Amygdala (tissue), 56 donors: ENCODE measurements at regions not wholly inside any gene's neighbourhood (a gene's known extent, or its start where the extent isn't known, plus 50 kb on each side); places are given as distances from the start of the nearest gene placed in this dataset.
"Not testable (repeated sequence)": the region's sequence is repeated elsewhere in the genome, so short reads cannot be mapped to it uniquely, and the experiment has no call there.

ENCODE experiments used
- DNase-seq, 56 donors: peaks; one replicate each; lab custom pipeline; 2025; lab: John Stamatoyannopoulos, UW

DNA sequence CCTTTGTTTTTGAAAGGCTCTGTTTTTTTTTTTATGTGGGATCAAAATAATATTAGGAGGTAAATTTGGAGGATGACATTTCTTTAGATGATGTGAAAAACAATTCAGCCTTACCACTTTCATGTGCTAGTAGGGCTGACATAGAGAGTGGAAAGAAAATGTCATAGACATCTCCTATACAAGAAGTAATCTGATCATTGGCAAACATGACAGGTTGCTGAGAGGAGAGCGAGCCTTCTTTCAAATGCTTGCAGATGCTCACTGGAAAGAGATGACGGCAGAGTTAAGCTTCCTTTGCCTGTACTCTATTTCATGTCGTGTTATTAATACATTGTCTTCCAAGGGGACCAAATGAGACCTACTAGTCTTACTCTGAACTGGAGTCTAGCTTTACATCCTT, 160.1 kb upstream of the DAP start:
- DNase-seq, result no peak

GRCh38 chr5:10920400-10920799, 159.4 kb upstream of the DAP start:
- no peak for DNase-seq

DNA sequence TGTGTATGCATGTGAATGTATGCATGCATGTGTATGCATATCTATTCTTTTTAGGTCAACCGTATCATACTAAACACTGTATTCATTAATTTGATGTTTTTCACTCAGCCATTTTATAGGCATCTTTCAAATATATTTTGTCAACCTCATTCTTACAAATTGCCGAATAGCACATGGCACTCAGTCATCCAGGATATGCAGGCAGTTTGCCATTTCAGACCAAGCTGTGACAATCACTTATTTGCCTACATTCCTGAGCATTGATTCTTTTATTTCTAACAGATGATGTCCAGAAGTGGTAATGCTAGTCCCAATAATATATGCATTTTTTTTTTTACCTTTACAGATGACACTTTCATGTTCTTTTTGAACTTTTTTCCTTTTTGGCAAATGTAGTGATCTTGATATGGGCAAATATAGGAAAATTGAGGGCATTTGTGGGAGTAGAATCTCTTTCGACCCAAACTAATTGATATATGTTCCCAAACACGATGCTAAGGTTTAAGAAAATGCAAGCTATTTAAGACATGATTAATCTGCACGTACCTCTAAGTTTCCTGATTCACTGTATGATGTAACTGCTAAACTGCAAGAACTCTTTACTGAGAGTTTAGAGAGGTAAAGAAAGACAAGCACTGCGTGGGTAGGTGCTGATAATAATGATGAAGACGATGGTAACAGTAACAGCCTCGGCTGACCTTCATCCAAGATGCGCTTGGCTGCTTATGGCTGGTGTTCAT, 153.9 kb upstream of the DAP start:
- DNase-seq, result no peak

DNA sequence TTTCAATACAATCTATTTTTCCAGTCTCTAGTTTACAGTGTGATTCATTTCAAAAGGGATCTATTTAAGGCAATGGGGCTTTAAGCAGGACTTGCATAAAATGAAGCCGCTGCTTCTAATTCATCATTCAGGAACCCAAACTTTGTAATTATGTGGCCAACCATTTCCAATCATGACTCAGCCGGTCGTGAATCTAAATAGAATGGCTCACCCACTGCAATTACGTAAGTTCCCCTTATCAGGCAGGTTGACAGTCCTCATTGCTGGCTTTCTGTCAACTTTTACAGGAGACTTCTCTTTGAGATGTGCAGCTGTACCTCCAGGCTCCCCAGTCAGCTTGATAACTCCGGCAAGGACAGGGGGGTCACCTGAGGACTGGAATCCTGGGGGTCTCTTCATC, 152.8 kb upstream of the DAP start:
- peak in 11 of 56 donors; percentile 4 to 36 (median 11) for DNase-seq

- DNase-seq, result no peak
These were observed 152.3 kb upstream of the DAP start for GRCh38 chr5:10913181-10913810.

GRCh38 chr5:10912435-10912834, 151.4 kb upstream of the DAP start:
- peak in 7 of 56 donors; percentile 8 to 39 (median 18) for DNase-seq

- DNase-seq, result no peak
These were observed 149.2 kb upstream of the DAP start for GRCh38 chr5:10910261-10910660.

DNA sequence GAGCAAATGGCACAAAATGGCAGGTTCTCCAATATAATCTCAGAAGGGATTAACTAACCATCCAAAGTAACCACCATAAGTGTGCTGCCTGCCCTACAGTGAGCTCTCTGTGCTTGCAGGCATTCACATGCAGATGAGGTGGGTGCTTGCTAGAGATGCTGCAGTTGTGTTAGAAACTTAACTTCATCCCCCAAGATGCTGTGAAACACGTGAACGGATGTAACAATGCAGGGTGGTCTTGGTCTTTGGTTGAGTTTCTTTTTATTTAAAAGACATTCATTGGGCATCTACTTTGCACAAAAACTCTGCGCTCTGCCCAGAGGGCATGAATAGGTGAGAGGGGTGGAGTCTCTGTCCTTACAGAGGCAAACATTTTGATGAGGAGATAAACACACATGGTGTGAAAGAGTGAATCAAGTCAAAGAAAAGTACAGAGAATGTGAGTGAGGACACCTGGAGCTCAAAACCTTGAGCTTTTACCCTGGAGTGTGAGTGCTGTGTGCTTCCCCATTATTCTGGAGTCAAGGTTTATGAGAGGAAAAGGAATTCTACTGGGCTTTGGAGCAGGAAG, 143.9 kb upstream of the DAP start:
- no peak for DNase-seq

GRCh38 chr5:10903786-10904560, 142.9 kb upstream of the DAP start:
- DNase-seq, result no peak

GRCh38 chr5:10902145-10902544, 141.1 kb upstream of the DAP start:
- no peak for DNase-seq

GRCh38 chr5:10898514-10898913, 137.5 kb upstream of the DAP start:
- no peak for DNase-seq

- no peak for DNase-seq
These were observed 135.0 kb upstream of the DAP start for GRCh38 chr5:10896016-10896415.

GRCh38 chr5:10894445-10895054, 133.5 kb upstream of the DAP start:
- DNase-seq, result no peak

- DNase-seq, result no peak
These were observed 131.8 kb upstream of the DAP start for GRCh38 chr5:10892911-10893215.

- no peak for DNase-seq
These were observed 131.3 kb upstream of the DAP start for GRCh38 chr5:10892147-10892910.

GRCh38 chr5:10891193-10891592, 130.2 kb upstream of the DAP start:
- DNase-seq, result no peak

GRCh38 chr5:10886497-10886896, 125.5 kb upstream of the DAP start:
- no peak for DNase-seq

DNA sequence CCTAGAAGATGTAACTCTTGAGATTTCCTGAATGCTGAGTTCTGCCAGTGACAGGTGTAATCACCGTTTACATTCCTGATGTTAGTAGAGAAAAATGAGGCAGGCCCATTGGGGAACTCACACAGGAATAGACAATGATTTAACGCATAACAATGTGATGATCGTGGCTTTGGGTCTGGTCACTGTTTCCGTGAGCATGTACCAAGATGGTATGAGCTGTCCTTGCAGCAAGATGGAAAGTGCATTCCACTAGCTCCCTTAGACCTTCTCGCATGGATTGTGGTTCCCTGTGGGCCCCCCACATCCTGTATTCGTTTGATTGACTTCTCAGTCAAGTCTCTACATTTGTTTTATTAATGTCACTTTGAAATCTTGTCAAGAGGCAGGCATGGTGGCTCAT, 124.0 kb upstream of the DAP start:
- no peak for DNase-seq

DNA sequence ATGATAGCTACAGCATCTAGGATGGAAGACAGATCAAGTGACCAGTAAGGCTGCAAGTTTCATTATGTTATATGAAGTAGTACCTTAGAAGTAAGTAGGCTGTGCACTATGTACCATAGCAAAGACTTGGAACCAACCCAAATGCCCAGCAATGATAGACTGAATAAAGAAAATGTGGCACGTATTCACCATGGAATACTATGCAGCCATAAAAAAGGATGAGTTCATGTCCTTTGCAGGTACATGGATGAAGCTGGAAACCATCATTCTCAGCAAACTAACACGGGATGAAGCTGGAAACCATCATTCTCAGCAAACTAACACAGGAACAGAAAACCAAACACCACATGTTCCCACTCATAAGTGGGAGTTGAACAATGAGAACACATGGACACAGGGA, 122.9 kb upstream of the DAP start:
- DNase-seq, result not testable (repeated sequence)

DNA sequence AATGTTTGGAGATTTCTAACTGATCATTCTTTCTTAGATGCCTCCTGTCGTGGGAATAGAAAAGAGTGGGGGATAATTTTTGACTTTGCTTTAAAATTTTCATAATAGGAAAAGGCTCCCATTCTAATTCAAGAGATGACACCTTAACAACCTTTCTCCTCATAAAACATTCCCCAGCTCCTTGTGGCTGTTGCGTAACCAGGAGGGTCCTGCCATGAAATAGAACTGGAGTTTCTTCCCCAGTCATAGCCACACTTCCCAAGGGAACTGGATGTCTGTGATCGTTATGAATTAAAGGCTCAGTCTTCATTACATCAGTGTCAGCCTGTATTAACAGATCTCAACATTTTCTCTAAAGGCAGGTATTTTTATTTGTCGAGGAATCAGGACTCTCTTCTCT, 119.9 kb upstream of the DAP start:
- no peak for DNase-seq
